Liver (tissue), 8 donors: ENCODE measurements at regions not wholly inside any gene's neighbourhood (a gene's known extent, or its start where the extent isn't known, plus 50 kb on each side); places are given as distances from the start of the nearest gene placed in this dataset.

Experiments used
- DNase-seq: peaks from one replicate; pipeline ENCODE4 v3.0.0-alpha.2; 2017; ENCODE audit warnings: low spot score
- H3K27ac ChIP-seq, 2 donors: one replicate each; pipeline ENCODE4 v1.7.0; 2013; ENCODE audit warnings: inconsistent platforms in 2 of 2, low read length in 2 of 2, control low read depth in 1 of 2, low read depth in 1 of 2, mild to moderate bottlenecking in 1 of 2
- H3K27me3 ChIP-seq, 4 donors: one replicate each; pipeline versions ENCODE4 v1.6.1 to v1.7.0; 2013; ENCODE audit warnings: low read length in 3 of 4, inconsistent platforms in 1 of 4, mild to moderate bottlenecking in 1 of 4, moderate library complexity in 1 of 4; ENCODE audit not compliant: control insufficient read depth in 4 of 4, insufficient read depth in 4 of 4
- H3K36me3 ChIP-seq, 4 donors: one replicate each; pipeline versions ENCODE4 v1.6.1 to v1.7.0; 2013; ENCODE audit warnings: low read length in 3 of 4, mild to moderate bottlenecking in 3 of 4, low read depth in 1 of 4, moderate library complexity in 1 of 4; ENCODE audit not compliant: control insufficient read depth in 4 of 4, insufficient read depth in 3 of 4
- H3K4me1 ChIP-seq, 4 donors: one replicate each; pipeline versions ENCODE4 v1.6.1 to v1.7.0; 2013; ENCODE audit warnings: low read length in 3 of 4, mild to moderate bottlenecking in 3 of 4, moderate library complexity in 1 of 4; ENCODE audit not compliant: control insufficient read depth in 4 of 4, insufficient read depth in 4 of 4
- H3K4me3 ChIP-seq, 3 donors: one replicate each; pipeline versions ENCODE4 v1.6.1 to v1.7.0; 2013; ENCODE audit warnings: low read length in 3 of 3, control low read depth in 1 of 3, low read depth in 1 of 3, mild to moderate bottlenecking in 1 of 3
- H3K9ac ChIP-seq, 2 donors: one replicate each; pipeline ENCODE4 v1.7.0; 2013; ENCODE audit warnings: low read length in 2 of 2, mild to moderate bottlenecking in 2 of 2, moderate library complexity in 2 of 2, control low read depth in 1 of 2, low read depth in 1 of 2
- H3K9me3 ChIP-seq, 4 donors: one replicate each; pipeline versions ENCODE4 v1.6.1 to v1.7.0; 2013; ENCODE audit warnings: low read length in 3 of 4; ENCODE audit not compliant: control insufficient read depth in 4 of 4
- ATF3 ChIP-seq: IDR thresholded peaks from 2 replicates; pipeline ENCODE4 v1.6.1; 2016; ENCODE audit warnings: antibody characterized with exemption
- CTCF ChIP-seq: fragments of 150-350 bp; IDR thresholded peaks from 2 replicates; pipeline ENCODE4 v1.5.1; 2017; ENCODE audit warnings: improper control_type of control experiment, low read depth, low read length; ENCODE audit not compliant: missing input control
- EGR1 ChIP-seq, 2 donors: IDR thresholded peaks; 2 replicates each; pipeline ENCODE4 v1.6.1; 2016 to 2018; ENCODE audit warnings: antibody characterized with exemption in 2 of 2, low read depth in 2 of 2
- FOXA1 ChIP-seq: IDR thresholded peaks from 2 replicates; pipeline ENCODE4 v1.6.1; 2016; ENCODE audit warnings: antibody characterized with exemption
- FOXA2 ChIP-seq: IDR thresholded peaks from 2 replicates; pipeline ENCODE4 v1.6.1; 2016; ENCODE audit warnings: antibody characterized with exemption
- HNF4A ChIP-seq, 2 donors: conservative IDR thresholded peaks; 2 replicates each; pipeline ENCODE4 v1.6.1; 2016; ENCODE audit warnings: antibody characterized with exemption in 2 of 2, mild to moderate bottlenecking in 2 of 2
- HNF4G ChIP-seq: IDR thresholded peaks from 2 replicates; pipeline ENCODE4 v1.6.1; 2016; ENCODE audit warnings: antibody characterized with exemption
- JUND ChIP-seq, 2 donors: IDR thresholded peaks; 2 replicates each; pipeline ENCODE4 v1.6.1; 2016; ENCODE audit warnings: antibody characterized with exemption in 2 of 2
- MAX ChIP-seq: IDR thresholded peaks from 2 replicates; pipeline ENCODE4 v1.6.1; 2016; ENCODE audit warnings: antibody characterized with exemption
- NR2F2 ChIP-seq: IDR thresholded peaks from 2 replicates; pipeline ENCODE4 v1.6.1; 2016; ENCODE audit warnings: antibody characterized with exemption
- RAD21 ChIP-seq, 2 donors: IDR thresholded peaks; 2 replicates each; pipeline ENCODE4 v1.6.1; 2016; ENCODE audit warnings: antibody characterized with exemption in 2 of 2, mild to moderate bottlenecking in 2 of 2
- REST ChIP-seq: IDR thresholded peaks from 2 replicates; pipeline ENCODE4 v1.6.1; 2016; ENCODE audit warnings: antibody characterized with exemption, mild to moderate bottlenecking
- RXRA ChIP-seq, 2 donors: IDR thresholded peaks; 2 replicates each; pipeline ENCODE4 v1.6.1; 2017 to 2018; ENCODE audit warnings: antibody characterized with exemption in 2 of 2, mild to moderate bottlenecking in 1 of 2
- SP1 ChIP-seq: IDR thresholded peaks from 2 replicates; pipeline ENCODE4 v1.6.1; 2018; ENCODE audit warnings: antibody characterized with exemption, mild to moderate bottlenecking
- TAF1 ChIP-seq: conservative IDR thresholded peaks from 2 replicates; pipeline ENCODE4 v1.6.1; 2016; ENCODE audit warnings: antibody characterized with exemption, mild to moderate bottlenecking
- YY1 ChIP-seq: IDR thresholded peaks from 2 replicates; pipeline ENCODE4 v1.6.1; 2016; ENCODE audit warnings: antibody characterized with exemption, mild to moderate bottlenecking
- ZBTB33 ChIP-seq: IDR thresholded peaks from 2 replicates; pipeline ENCODE4 v1.6.1; 2016; ENCODE audit warnings: antibody characterized with exemption
- WGBS: extraction: QIAGEN DNeasy Blood & Tissue Kit; methylation state at CpG from one replicate; pipeline ENCODE4 v1.1.7; 2013; 5-methylcytosine and 5-hydroxymethylcytosine counted together
- donor health status: healthy.
- donor health status: healthy.
- donor health status: healthy.
- donor health status: healthy.
- donor health status: healthy.

GRCh38 chr17:14866266-14866665, 398.9 kb downstream of the PMP22 start (continued):
- TF ChIP-seq FOXA2: no peak

GRCh38 chr17:14864127-14864526, 401.0 kb downstream of the PMP22 start:
- WGBS: 47% methylated on average over 1 of the region's 1 CpG
- no peaks in the 10 kb centered on the region for H3K36me3 ChIP-seq
- no peak overlapping the region for H3K4me3 ChIP-seq
- no peaks in the 10 kb centered on the region for H3K9me3 ChIP-seq
- TF ChIP-seq HNF4A (conservative IDR thresholded peaks at IDR 0.05): no peak
- TF ChIP-seq RXRA (IDR thresholded peaks at IDR 0.05): no peak
- no peak for TF ChIP-seq FOXA2
- no peak for TF ChIP-seq FOXA1
- no peak for TF ChIP-seq ATF3
- no peak for TF ChIP-seq ZBTB33
- no peak for TF ChIP-seq REST
- TF ChIP-seq JUND (IDR thresholded peaks at IDR 0.05): no peak
- no peak for TF ChIP-seq NR2F2
- TF ChIP-seq CTCF: no peak
- no peak for TF ChIP-seq RAD21 (IDR thresholded peaks at IDR 0.05)
- TF ChIP-seq HNF4G: no peak
- no peak for TF ChIP-seq TAF1
- TF ChIP-seq SP1: no peak
- no peak for TF ChIP-seq MAX
- no peak for TF ChIP-seq EGR1 (IDR thresholded peaks at IDR 0.05; ENCODE audit: low read depth in 2 of 2)
- no peak for TF ChIP-seq YY1
- DNase-seq: no peak
- H3K27ac ChIP-seq: no peak overlapping the region
- no peaks in the 10 kb centered on the region for H3K4me1 ChIP-seq
- no peak overlapping the region for H3K9ac ChIP-seq
- H3K27me3 ChIP-seq: no peaks in the 10 kb centered on the region
